LNCaP clone FGC (cell line): ENCODE measurements at regions not wholly inside any gene's neighbourhood (a gene's known extent, or its start where the extent isn't known, plus 50 kb on each side); places are given as distances from the start of the nearest gene placed in this dataset.

Experiments used
- DNase-seq: peaks from one replicate; pipeline ENCODE4 v3.0.0-alpha.2; 2011; ENCODE audit warnings: low read depth
- H3K4me3 ChIP-seq: 2 replicates; pipeline ENCODE4 v1.5.1; 2011; ENCODE audit warnings: mild to moderate bottlenecking, low read depth, low read length, control low read depth
- CTCF ChIP-seq: IDR thresholded peaks from 2 replicates; pipeline ENCODE4 v1.5.1; 2012; ENCODE audit warnings: mild to moderate bottlenecking; ENCODE audit not compliant: control insufficient read depth, insufficient read depth; ENCODE audit errors: extremely low read depth

- no peak for TF ChIP-seq CTCF
- no peak overlapping the region for H3K4me3 ChIP-seq
- no peak for DNase-seq
These were observed 79.4 kb upstream of the MAP4K3 start for GRCh38 chr2:39516347-39517101.

- no peak for TF ChIP-seq CTCF
- DNase-seq, result no peak
- no peak overlapping the region for H3K4me3 ChIP-seq
These were observed 80.0 kb upstream of the MAP4K3 start for GRCh38 chr2:39517102-39517436.

- no peak for DNase-seq
- H3K4me3 ChIP-seq, result no peak overlapping the region
- TF ChIP-seq CTCF, result no peak
These were observed 80.5 kb upstream of the MAP4K3 start for GRCh38 chr2:39517622-39518021.

GRCh38 chr2:39519886-39520285 lies 82.8 kb upstream of the MAP4K3 start:
- DNase-seq, result no peak
- no peak for TF ChIP-seq CTCF
- H3K4me3 ChIP-seq, result no peak overlapping the region

GRCh38 chr2:39521876-39522517 lies 84.9 kb upstream of the MAP4K3 start:
- H3K4me3 ChIP-seq, result no peak overlapping the region
- DNase-seq, result no peak
- no peak for TF ChIP-seq CTCF

- no peak for DNase-seq
- no peak overlapping the region for H3K4me3 ChIP-seq
- TF ChIP-seq CTCF, result no peak
These were observed 85.4 kb upstream of the MAP4K3 start for GRCh38 chr2:39522518-39522877.
